Effector memory CD4-positive, alpha-beta T cell (primary cell): ENCODE measurements at regions not wholly inside any gene's neighbourhood (a gene's known extent, or its start where the extent isn't known, plus 50 kb on each side); places are given as distances from the start of the nearest gene placed in this dataset.
"Not testable (repeated sequence)": the region's sequence is repeated elsewhere in the genome, so short reads cannot be mapped to it uniquely, and the experiment has no call there.

Experiments
- DNase-seq, 3 donors: peaks; one replicate each; pipeline ENCODE4 v3.0.0-alpha.2; 2020
- H3K27ac ChIP-seq: 2 replicates; pipeline ENCODE4 v1.7.0; 2013; ENCODE audit warnings: mild to moderate bottlenecking, low read length, moderate library complexity; ENCODE audit not compliant: insufficient read depth, poor library complexity, severe bottlenecking
- H3K27me3 ChIP-seq: replicated peaks from 2 replicates; pipeline ENCODE4 v1.7.0; 2013; ENCODE audit warnings: mild to moderate bottlenecking, low read length; ENCODE audit not compliant: insufficient read depth, control insufficient read depth, poor library complexity, severe bottlenecking
- H3K36me3 ChIP-seq: 2 replicates; pipeline ENCODE4 v1.7.0; 2013; ENCODE audit warnings: mild to moderate bottlenecking, low read length, moderate library complexity; ENCODE audit not compliant: control insufficient read depth, insufficient read depth
- H3K4me1 ChIP-seq: 2 replicates; pipeline ENCODE4 v1.7.0; 2013; ENCODE audit warnings: low read length, mild to moderate bottlenecking; ENCODE audit not compliant: control insufficient read depth, insufficient read depth, poor library complexity, severe bottlenecking
- H3K4me3 ChIP-seq: 2 replicates; pipeline ENCODE4 v1.7.0; 2013; ENCODE audit warnings: low read length, low read depth, mild to moderate bottlenecking; ENCODE audit not compliant: insufficient read depth, poor library complexity, severe bottlenecking
- H3K9me3 ChIP-seq: 2 replicates; pipeline ENCODE4 v1.7.0; 2013; ENCODE audit warnings: mild to moderate bottlenecking, low read length, moderate library complexity; ENCODE audit not compliant: control insufficient read depth

- H3K27me3 ChIP-seq, H3K4me1 ChIP-seq, DNase-seq, H3K27ac ChIP-seq, H3K36me3 ChIP-seq, H3K9me3 ChIP-seq, H3K4me3 ChIP-seq: not testable (repeated sequence)
These were observed 210.3 kb downstream of the TRIML1 start for GRCh38 chr4:188349569-188349968.

- H3K27ac ChIP-seq, result no peak overlapping the region
- no peaks in the 10 kb centered on the region for H3K27me3 ChIP-seq
- H3K36me3 ChIP-seq, result no peaks in the 10 kb centered on the region
- no peak for DNase-seq
- no peak overlapping the region for H3K4me3 ChIP-seq
- no peaks in the 10 kb centered on the region for H3K9me3 ChIP-seq
- H3K4me1 ChIP-seq, result no peaks in the 10 kb centered on the region
These were observed 224.0 kb downstream of the TRIML1 start for GRCh38 chr4:188363196-188363595.

DNA sequence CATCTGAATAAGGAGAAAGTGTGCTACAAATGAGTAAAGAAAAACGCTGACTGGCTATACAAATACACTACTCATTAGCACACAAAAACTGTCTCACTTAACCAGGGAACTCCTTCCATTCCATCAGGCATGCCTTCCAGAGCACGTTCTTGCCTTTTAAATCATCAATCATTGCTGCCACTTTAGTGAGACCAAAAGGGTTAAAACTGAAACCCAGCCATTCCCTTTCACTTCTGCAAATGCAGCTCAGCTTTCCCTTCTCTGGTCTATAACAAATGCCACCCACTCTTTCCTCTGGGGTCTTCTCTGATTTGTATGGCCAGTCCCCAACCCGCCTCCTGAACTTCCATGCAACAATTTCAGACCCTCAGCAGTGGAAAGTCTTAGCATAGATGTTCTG lies 231.5 kb downstream of the TRIML1 start:
- H3K4me1 ChIP-seq, result no peaks in the 10 kb centered on the region
- H3K27me3 ChIP-seq, result no peaks in the 10 kb centered on the region
- no peak overlapping the region for H3K27ac ChIP-seq
- no peak overlapping the region for H3K4me3 ChIP-seq
- DNase-seq, result no peak
- no peaks in the 10 kb centered on the region for H3K36me3 ChIP-seq
- no peaks in the 10 kb centered on the region for H3K9me3 ChIP-seq

- Histone ChIP-seq H3K27me3 (no peaks in the 10 kb centered on the region), H3K36me3 (no peaks in the 10 kb centered on the region), H3K4me3 (no peak overlapping the region), H3K27ac (no peak overlapping the region), H3K9me3 (no peaks in the 10 kb centered on the region), H3K4me1 (no peaks in the 10 kb centered on the region)
- no peak for DNase-seq
These were observed 232.8 kb downstream of the TRIML1 start for GRCh38 chr4:188372058-188372457.

GRCh38 chr4:188372829-188373228 lies 233.6 kb downstream of the TRIML1 start:
- no peaks in the 10 kb centered on the region for H3K9me3 ChIP-seq
- DNase-seq, result no peak
- no peak overlapping the region for H3K27ac ChIP-seq
- H3K4me3 ChIP-seq, result no peak overlapping the region
- H3K36me3 ChIP-seq, result no peaks in the 10 kb centered on the region
- H3K4me1 ChIP-seq, result no peaks in the 10 kb centered on the region
- no peaks in the 10 kb centered on the region for H3K27me3 ChIP-seq

GRCh38 chr4:188374871-188375270 lies 235.6 kb downstream of the TRIML1 start:
- H3K36me3 ChIP-seq, result no peaks in the 10 kb centered on the region
- H3K9me3 ChIP-seq, result no peaks in the 10 kb centered on the region
- H3K27me3 ChIP-seq, result no peaks in the 10 kb centered on the region

DNA sequence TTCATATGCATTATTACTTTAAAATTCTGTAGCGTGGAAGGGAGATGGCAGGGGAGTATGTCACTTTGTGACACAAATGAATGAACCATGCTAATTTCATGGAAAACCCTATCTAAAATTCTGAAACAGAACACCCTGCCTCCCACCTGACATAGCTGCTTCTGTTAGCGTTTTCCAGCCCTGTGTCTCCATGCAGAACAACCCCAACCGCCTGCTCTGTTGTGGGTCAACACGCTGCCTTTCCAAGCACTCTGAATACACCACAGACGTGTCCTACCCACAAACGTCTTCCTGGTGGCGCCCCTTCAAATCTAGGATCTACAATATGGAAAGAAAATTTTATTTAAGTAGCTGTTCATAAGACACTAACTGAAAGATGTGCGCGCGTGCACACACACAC lies 238.6 kb downstream of the TRIML1 start:
- Histone ChIP-seq H3K27me3 (no peaks in the 10 kb centered on the region), H3K36me3 (no peaks in the 10 kb centered on the region), H3K9me3 (no peaks in the 10 kb centered on the region), H3K4me1 (no peaks in the 10 kb centered on the region), H3K4me3 (no peak overlapping the region), H3K27ac (no peak overlapping the region)
- no peak for DNase-seq

More at GRCh38 chr4:188374871-188375270, 235.6 kb downstream of the TRIML1 start:
- H3K4me3 ChIP-seq, result no peak overlapping the region
- no peak for DNase-seq
- no peak overlapping the region for H3K27ac ChIP-seq
- H3K4me1 ChIP-seq, result no peaks in the 10 kb centered on the region

DNA sequence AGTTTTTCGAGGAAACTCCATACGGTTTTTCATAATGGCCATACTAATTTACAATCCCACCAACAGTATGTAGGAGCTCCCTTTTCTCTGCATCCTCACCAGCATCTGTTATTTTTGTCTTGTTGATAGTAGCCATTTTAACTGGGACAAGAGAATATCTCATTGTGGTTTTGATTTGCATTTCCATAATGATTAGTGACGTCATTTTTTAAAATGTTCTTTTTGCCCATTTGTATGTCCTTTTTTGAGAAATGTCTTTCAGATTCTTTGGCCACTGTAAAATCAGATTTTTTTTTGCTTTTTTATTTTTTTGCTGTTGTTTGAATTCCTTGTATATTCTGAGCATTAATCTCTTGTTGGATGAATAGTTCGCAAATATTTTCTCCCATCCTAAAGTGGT lies 243.9 kb downstream of the TRIML1 start:
- no peak overlapping the region for H3K27ac ChIP-seq
- H3K9me3 ChIP-seq, result no peaks in the 10 kb centered on the region
- no peak for DNase-seq
- H3K36me3 ChIP-seq, result no peaks in the 10 kb centered on the region
- H3K4me1 ChIP-seq, result no peaks in the 10 kb centered on the region
- no peaks in the 10 kb centered on the region for H3K27me3 ChIP-seq
- no peak overlapping the region for H3K4me3 ChIP-seq

DNA sequence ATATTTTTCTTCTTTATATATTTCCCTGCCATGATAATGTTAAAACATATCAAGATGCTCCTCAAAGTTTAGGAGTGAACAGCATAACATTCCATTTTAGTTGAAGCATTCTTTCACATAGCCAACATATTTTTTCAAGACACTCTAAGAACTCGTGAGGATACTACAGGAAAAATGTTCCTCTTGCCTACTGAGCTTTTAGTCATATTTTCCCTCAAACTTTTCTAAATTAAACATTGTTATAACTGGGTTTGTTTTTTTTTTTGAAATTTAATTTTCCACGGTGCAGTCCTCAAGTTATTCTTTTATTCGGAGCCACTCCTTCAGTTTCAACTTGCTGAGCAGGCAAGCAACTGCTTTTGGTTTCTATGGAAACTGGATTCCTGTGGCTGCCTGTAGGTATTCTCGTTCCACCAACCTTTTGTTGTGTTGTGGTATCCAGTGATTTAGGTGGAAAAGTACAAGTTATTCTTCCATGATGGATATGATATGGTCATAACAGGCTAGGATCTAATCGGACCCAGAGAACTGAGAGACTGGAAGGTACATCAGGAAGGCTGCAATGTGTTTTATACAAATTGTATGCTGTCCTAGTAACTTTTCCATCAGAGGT lies 248.0 kb downstream of the TRIML1 start:
- Histone ChIP-seq H3K27ac (no peak overlapping the region), H3K9me3 (no peaks in the 10 kb centered on the region), H3K4me3 (no peak overlapping the region), H3K27me3 (no peaks in the 10 kb centered on the region), H3K36me3 (no peaks in the 10 kb centered on the region), H3K4me1 (no peaks in the 10 kb centered on the region)
- DNase-seq, result no peak

GRCh38 chr4:188391349-188391748 lies 252.1 kb downstream of the TRIML1 start:
- H3K9me3 ChIP-seq, H3K36me3 ChIP-seq, H3K4me1 ChIP-seq, H3K4me3 ChIP-seq, DNase-seq, H3K27ac ChIP-seq, H3K27me3 ChIP-seq: not testable (repeated sequence)
